Psoas muscle (tissue), 7 donors: ENCODE measurements at regions not wholly inside any gene's neighbourhood (a gene's known extent, or its start where the extent isn't known, plus 50 kb on each side); places are given as distances from the start of the nearest gene placed in this dataset.

ENCODE experiments used
- ATAC-seq, 4 donors: fragments of 200-7000 bp; cut with Tn5 transposase; one replicate each; pipeline ENCODE4 v1.9.1; 2020; ENCODE audit warnings: moderate library complexity in 3 of 4, mild to moderate bottlenecking in 2 of 4
- DNase-seq, 2 donors: peaks; one replicate each; pipeline ENCODE4 v3.0.0-alpha.2; 2020
- H3K27ac ChIP-seq: fragments of 200-600 bp; one replicate; pipeline ENCODE4 v1.8.0; 2022
- H3K27me3 ChIP-seq, 3 donors: fragments of 200-600 bp in 1 of 3; one replicate each; pipeline versions ENCODE4 v1.6.1 to v1.8.0; 2013 to 2022; ENCODE audit warnings: low read length in 2 of 3, mild to moderate bottlenecking in 2 of 3, moderate library complexity in 1 of 3; ENCODE audit not compliant: insufficient read depth in 3 of 3
- H3K36me3 ChIP-seq, 2 donors: fragments of 200-600 bp in 1 of 2; one replicate each; pipeline versions ENCODE4 v1.6.1 to v1.8.0; 2013 to 2022; ENCODE audit warnings: low read depth in 1 of 2, mild to moderate bottlenecking in 1 of 2, moderate library complexity in 1 of 2; ENCODE audit not compliant: insufficient read depth in 1 of 2
- H3K4me1 ChIP-seq: fragments of 200-600 bp; one replicate; pipeline ENCODE4 v1.8.0; 2022
- H3K4me3 ChIP-seq: fragments of 200-600 bp; one replicate; pipeline ENCODE4 v1.8.0; 2022; ENCODE audit warnings: mild to moderate bottlenecking
- H3K9me3 ChIP-seq: fragments of 200-600 bp; one replicate; pipeline ENCODE4 v1.8.0; 2022
- WGBS, 3 donors: extraction: QIAGEN DNeasy Blood & Tissue Kit; methylation state at CpG; one replicate each; pipeline versions ENCODE4 v1.1.6 to v1.1.7; 2013; 5-methylcytosine and 5-hydroxymethylcytosine counted together
- intact Hi-C, 2 donors: fragments of 100-400 bp; cut with DNase I; formaldehyde crosslinking; loops; one replicate each; pipeline versions ENCODE4 v1.11.0 to v1.14.2; 2022
- TF ChIP-seq, protein P1 (sequence below): fragments of 200-600 bp; IDR thresholded peaks from one replicate; pipeline ENCODE4 v1.8.0; 2022; ENCODE audit warnings: antibody characterized with exemption
- donor health status: healthy with polysubstance abuse.
- donor health status: DM: no; HTN: no; CAD: no; lungs with moderate emphysema.
- donor health status: Bipolar disorder and iron deficiency.
- donor health status: healthy.
- donor health status: DM: yes; HTN: yes; CAD: no.
- donor health status: DM: no; HTN: no; CAD: no.
- donor health status: DM: yes; HTN: yes; CAD: no.

- ATAC-seq (no peak), DNase-seq (no peak)
- intact Hi-C loops = no loop called here
- TF ChIP-seq, protein P1, sequence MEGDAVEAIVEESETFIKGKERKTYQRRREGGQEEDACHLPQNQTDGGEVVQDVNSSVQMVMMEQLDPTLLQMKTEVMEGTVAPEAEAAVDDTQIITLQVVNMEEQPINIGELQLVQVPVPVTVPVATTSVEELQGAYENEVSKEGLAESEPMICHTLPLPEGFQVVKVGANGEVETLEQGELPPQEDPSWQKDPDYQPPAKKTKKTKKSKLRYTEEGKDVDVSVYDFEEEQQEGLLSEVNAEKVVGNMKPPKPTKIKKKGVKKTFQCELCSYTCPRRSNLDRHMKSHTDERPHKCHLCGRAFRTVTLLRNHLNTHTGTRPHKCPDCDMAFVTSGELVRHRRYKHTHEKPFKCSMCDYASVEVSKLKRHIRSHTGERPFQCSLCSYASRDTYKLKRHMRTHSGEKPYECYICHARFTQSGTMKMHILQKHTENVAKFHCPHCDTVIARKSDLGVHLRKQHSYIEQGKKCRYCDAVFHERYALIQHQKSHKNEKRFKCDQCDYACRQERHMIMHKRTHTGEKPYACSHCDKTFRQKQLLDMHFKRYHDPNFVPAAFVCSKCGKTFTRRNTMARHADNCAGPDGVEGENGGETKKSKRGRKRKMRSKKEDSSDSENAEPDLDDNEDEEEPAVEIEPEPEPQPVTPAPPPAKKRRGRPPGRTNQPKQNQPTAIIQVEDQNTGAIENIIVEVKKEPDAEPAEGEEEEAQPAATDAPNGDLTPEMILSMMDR = no peak
- H3K27ac ChIP-seq = no peak overlapping the region
- no peaks in the 10 kb centered on the region for H3K4me1 ChIP-seq
- H3K36me3 ChIP-seq = no peaks in the 10 kb centered on the region
- no peak overlapping the region for H3K4me3 ChIP-seq
- WGBS, 3 donors = 71 to 78% (median 74%) methylated on average over 2 of the region's 2 CpGs
- peaks cover 3% of the 10 kb centered on the region for H3K9me3 ChIP-seq
- no peaks in the 10 kb centered on the region for H3K27me3 ChIP-seq
Observed at GRCh38 chr11:107197932-107198331, 179.7 kb upstream of the GUCY1A2 start.

GRCh38 chr11:107196732-107197131 is 178.5 kb upstream of the GUCY1A2 start:
- H3K9me3 ChIP-seq = peaks cover 6% of the 10 kb centered on the region
- H3K4me3 ChIP-seq = no peak overlapping the region
- ATAC-seq = no peak
- WGBS, 3 donors = 77 to 96% (median 94%) methylated on average over 1 of the region's 1 CpG
- H3K27ac ChIP-seq = no peak overlapping the region
- no peaks in the 10 kb centered on the region for H3K36me3 ChIP-seq
- DNase-seq = no peak
- H3K27me3 ChIP-seq = no peaks in the 10 kb centered on the region
- H3K4me1 ChIP-seq = no peaks in the 10 kb centered on the region
- intact Hi-C loops = no loop called here
- TF ChIP-seq, protein P1 = no peak

GRCh38 chr11:107184986-107185385 is 166.7 kb upstream of the GUCY1A2 start:
- Histone ChIP-seq H3K36me3 (no peaks in the 10 kb centered on the region), H3K4me1 (no peaks in the 10 kb centered on the region), H3K4me3 (no peak overlapping the region), H3K27ac (no peak overlapping the region), H3K9me3 (no peaks in the 10 kb centered on the region), H3K27me3 (no peaks in the 10 kb centered on the region)
- intact Hi-C loops = no loop called here
- TF ChIP-seq, protein P1 = no peak
- DNase-seq = no peak
- no peak for ATAC-seq

- no peaks in the 10 kb centered on the region for H3K9me3 ChIP-seq
- ATAC-seq (no peak), DNase-seq (no peak)
- WGBS, 3 donors = 69 to 74% (median 73%) methylated on average over 2 of the region's 2 CpGs
- H3K27me3 ChIP-seq = no peaks in the 10 kb centered on the region
- no peak overlapping the region for H3K27ac ChIP-seq
- no peaks in the 10 kb centered on the region for H3K36me3 ChIP-seq
- TF ChIP-seq, protein P1 = no peak
- H3K4me1 ChIP-seq = no peaks in the 10 kb centered on the region
- H3K4me3 ChIP-seq = no peak overlapping the region
- intact Hi-C loops = no loop called here
Observed at GRCh38 chr11:107183953-107184352, 165.7 kb upstream of the GUCY1A2 start.

DNA sequence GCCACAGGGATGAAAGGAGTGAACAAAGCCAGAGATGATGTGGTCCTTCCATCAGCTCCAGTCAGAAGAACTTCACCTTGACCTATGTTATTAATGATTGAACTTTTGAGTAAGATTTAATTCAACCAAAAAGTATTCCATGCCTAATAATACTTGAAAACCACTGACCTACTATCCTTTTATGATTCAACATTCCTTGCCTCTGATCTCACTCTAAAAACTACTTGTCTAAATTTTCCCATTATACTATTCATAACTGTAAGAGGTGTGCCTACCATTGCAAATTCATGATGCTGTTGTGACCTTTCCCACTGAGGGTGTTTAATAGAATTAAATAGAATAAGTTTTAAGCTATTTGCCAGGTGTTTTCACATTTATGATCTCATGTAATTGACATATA is 164.7 kb upstream of the GUCY1A2 start:
- no peak overlapping the region for H3K4me3 ChIP-seq
- no peaks in the 10 kb centered on the region for H3K27me3 ChIP-seq
- TF ChIP-seq, protein P1 = no peak
- DNase-seq (no peak), ATAC-seq (no peak)
- H3K9me3 ChIP-seq = no peaks in the 10 kb centered on the region
- no peak overlapping the region for H3K27ac ChIP-seq
- no peaks in the 10 kb centered on the region for H3K36me3 ChIP-seq
- H3K4me1 ChIP-seq = no peaks in the 10 kb centered on the region
- intact Hi-C loops = no loop called here
